ENCODE measurements at regions not wholly inside any gene's neighbourhood (a gene's known extent, or its start where the extent isn't known, plus 50 kb on each side); places are given as distances from the start of the nearest gene placed in this dataset.

- ATAC-seq (no peak), DNase-seq (no peak)
- Histone ChIP-seq H3K36me3 (no peaks in the 10 kb centered on the region), H3K27me3 (no peaks in the 10 kb centered on the region), H3K27ac (no peak overlapping the region), H3K4me3 (no peak overlapping the region), H3K9me3 (no peaks in the 10 kb centered on the region), H3K4me1 (no peaks in the 10 kb centered on the region)
- WGBS (ENCODE audit: insufficient coverage, low coverage, low lambda C conversion rate, missing lambda C conversion rate) = no CpG with 5 or more reads among the region's 1 CpG
- TF ChIP-seq POLR2A (IDR thresholded peaks at IDR 0.05) = no peak
- TF ChIP-seq, protein P1, sequence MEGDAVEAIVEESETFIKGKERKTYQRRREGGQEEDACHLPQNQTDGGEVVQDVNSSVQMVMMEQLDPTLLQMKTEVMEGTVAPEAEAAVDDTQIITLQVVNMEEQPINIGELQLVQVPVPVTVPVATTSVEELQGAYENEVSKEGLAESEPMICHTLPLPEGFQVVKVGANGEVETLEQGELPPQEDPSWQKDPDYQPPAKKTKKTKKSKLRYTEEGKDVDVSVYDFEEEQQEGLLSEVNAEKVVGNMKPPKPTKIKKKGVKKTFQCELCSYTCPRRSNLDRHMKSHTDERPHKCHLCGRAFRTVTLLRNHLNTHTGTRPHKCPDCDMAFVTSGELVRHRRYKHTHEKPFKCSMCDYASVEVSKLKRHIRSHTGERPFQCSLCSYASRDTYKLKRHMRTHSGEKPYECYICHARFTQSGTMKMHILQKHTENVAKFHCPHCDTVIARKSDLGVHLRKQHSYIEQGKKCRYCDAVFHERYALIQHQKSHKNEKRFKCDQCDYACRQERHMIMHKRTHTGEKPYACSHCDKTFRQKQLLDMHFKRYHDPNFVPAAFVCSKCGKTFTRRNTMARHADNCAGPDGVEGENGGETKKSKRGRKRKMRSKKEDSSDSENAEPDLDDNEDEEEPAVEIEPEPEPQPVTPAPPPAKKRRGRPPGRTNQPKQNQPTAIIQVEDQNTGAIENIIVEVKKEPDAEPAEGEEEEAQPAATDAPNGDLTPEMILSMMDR (IDR thresholded peaks at IDR 0.05) = no peak
- intact Hi-C loops (cut with DNase I) = no loop called here
Observed at GRCh38 chr15:38012894-38013293, 78.5 kb downstream of the TMCO5A start.

DNA sequence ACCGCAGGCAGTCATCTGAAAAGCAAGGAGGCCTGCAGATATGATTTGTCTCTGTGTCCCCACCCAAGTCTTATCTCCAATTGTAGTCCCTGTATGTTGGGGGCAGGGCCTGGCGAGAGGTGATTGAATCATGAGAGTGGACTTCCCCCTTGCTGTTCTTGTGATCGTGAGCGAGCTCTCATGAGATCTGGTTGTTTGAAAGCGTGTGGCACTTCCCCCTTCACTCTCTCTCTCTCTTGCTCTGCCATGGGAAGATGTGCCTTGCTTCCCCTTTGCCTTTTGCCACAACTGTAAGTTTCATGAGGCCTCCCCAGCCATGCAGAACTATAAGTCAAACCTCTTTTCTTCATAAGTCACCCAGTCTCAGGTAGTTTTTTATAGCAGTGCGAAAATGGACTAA is 83.3 kb downstream of the TMCO5A start:
- Histone ChIP-seq H3K4me3 (no peak overlapping the region), H3K27me3 (no peaks in the 10 kb centered on the region), H3K36me3 (no peaks in the 10 kb centered on the region), H3K4me1 (no peaks in the 10 kb centered on the region), H3K27ac (no peak overlapping the region), H3K9me3 (no peaks in the 10 kb centered on the region)
- WGBS (ENCODE audit: insufficient coverage, low coverage, low lambda C conversion rate, missing lambda C conversion rate) = 59% methylated on average over 5 of the region's 6 CpGs
- intact Hi-C loops (cut with DNase I) = no loop called here
- ATAC-seq (peak in 2 of 4 donors; percentile 32 to 46), DNase-seq (peak in 1 of 3 donors; percentile 26)
- TF ChIP-seq, protein P1 (IDR thresholded peaks at IDR 0.05) = no peak
- TF ChIP-seq POLR2A (IDR thresholded peaks at IDR 0.05) = no peak

GRCh38 chr15:38019066-38019465 is 84.6 kb downstream of the TMCO5A start:
- no peaks in the 10 kb centered on the region for H3K27me3 ChIP-seq
- TF ChIP-seq, protein P1 (IDR thresholded peaks at IDR 0.05) = no peak
- no peak for TF ChIP-seq POLR2A (IDR thresholded peaks at IDR 0.05)
- no peaks in the 10 kb centered on the region for H3K4me1 ChIP-seq
- H3K9me3 ChIP-seq = no peaks in the 10 kb centered on the region
- H3K27ac ChIP-seq = no peak overlapping the region
- no peaks in the 10 kb centered on the region for H3K36me3 ChIP-seq
- no peak overlapping the region for H3K4me3 ChIP-seq
- no peak for DNase-seq
- no peak for ATAC-seq
- intact Hi-C loops (cut with DNase I) = no loop called here

DNA sequence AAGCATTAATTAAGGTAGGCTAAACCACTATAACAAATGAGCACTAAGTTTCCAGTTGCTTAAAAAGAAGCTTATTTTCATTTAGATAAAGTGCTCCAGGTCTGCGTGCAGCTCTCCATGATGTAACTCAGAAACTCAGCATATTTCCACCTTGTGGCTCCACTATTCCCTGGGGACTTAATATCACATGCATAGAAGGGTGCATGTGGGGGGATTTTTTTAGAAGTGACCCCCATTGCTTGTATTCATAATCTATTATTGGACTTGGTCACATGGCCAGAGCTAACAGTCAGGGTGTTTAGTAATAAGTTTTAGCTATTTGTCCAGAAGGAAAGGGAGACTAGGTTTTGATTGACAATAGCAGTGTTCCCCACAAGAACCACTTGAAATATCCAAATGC is 86.8 kb downstream of the TMCO5A start:
- DNase-seq = no peak
- intact Hi-C loops (cut with DNase I) = no loop called here
- no peak overlapping the region for H3K4me3 ChIP-seq
- no peaks in the 10 kb centered on the region for H3K27me3 ChIP-seq
- TF ChIP-seq, protein P1 (IDR thresholded peaks at IDR 0.05) = no peak
- TF ChIP-seq POLR2A (IDR thresholded peaks at IDR 0.05) = no peak
- no peak for ATAC-seq
- 75% methylated on average over 1 of the region's 1 CpG for WGBS (ENCODE audit: insufficient coverage, low coverage, low lambda C conversion rate, missing lambda C conversion rate)
- no peaks in the 10 kb centered on the region for H3K36me3 ChIP-seq
- no peaks in the 10 kb centered on the region for H3K9me3 ChIP-seq
- H3K4me1 ChIP-seq = no peaks in the 10 kb centered on the region
- no peak overlapping the region for H3K27ac ChIP-seq
